GM18498 (cell line): ENCODE measurements at regions not wholly inside any gene's neighbourhood (a gene's known extent, or its start where the extent isn't known, plus 50 kb on each side); places are given as distances from the start of the nearest gene placed in this dataset.
"Not testable (repeated sequence)": the region's sequence is repeated elsewhere in the genome, so short reads cannot be mapped to it uniquely, and the experiment has no call there.

Experiments used
- ATAC-seq: cut with Tn5 transposase; IDR thresholded peaks from one replicate; pipeline ENCODE4 v1.9.1; 2021; ENCODE audit warnings: mild to moderate bottlenecking, moderate library complexity; ENCODE audit not compliant: unreplicated experiment

DNA sequence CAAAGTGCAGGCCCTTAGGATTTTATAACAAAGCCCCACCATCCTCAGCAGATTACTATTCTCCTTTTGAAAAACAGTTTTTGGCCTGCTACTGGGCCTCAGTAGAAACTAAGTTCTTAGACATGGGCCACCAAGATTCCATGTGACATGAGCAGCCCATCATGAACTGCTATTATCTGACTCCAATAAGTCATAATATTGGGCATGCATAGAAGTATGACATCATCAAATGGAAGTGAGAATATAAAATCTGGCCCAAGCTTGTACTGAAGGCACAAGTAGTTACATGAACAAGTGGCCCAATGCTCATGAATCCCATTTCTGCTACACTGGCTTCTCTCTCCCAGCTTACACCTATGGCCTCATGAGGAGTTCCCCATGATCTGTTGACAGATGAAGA lies 404.8 kb downstream of the EPHA5 start:
- ATAC-seq: no peak

- ATAC-seq: no peak
These were observed 411.0 kb downstream of the EPHA5 start for GRCh38 chr4:65259296-65259695.

- no peak for ATAC-seq
These were observed 419.4 kb downstream of the EPHA5 start for GRCh38 chr4:65250916-65251315.

- ATAC-seq: no peak
These were observed 421.2 kb downstream of the EPHA5 start for GRCh38 chr4:65249111-65249510.

- ATAC-seq: no peak
These were observed 428.0 kb downstream of the EPHA5 start for GRCh38 chr4:65242156-65242846.

- ATAC-seq: no peak
These were observed 428.9 kb downstream of the EPHA5 start for GRCh38 chr4:65241257-65241997.

DNA sequence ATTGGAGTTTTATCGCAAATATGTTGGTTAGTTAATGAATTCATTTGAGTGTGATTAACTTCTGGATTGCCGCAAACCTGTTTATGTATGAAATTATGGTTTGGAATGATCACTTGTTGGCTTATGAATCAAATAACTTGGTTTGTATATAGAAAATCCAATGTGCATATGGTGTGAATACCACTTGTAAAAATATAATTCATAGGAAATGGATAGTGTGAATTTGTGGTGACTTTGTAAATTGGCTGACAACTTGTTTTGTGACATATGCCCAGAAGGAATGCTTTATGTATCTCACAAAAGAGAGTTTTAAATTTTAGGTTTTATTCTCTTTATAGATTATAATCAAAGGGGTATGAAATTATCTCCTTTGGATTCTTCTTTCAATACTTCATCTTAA lies 436.2 kb downstream of the EPHA5 start:
- ATAC-seq: no peak

GRCh38 chr4:65227628-65228027 lies 442.7 kb downstream of the EPHA5 start:
- no peak for ATAC-seq

DNA sequence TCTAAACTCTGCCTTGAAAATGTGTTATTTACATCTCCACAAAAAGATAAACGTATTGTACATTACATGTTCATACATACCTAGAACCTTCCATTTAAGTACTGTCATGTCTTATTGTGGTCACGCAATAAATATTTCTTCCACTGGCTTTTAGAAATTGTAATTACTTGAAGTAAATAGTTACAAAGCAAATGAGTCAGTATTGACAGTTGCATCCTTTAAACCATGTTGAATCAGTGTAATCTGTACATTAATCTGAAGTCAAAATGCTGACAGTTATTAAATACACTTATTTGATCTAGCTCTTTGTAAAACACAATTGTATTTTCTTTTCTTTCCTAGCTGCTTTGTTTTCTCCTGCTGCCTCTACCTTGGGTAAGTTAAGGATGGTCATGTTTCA lies 446.7 kb downstream of the EPHA5 start:
- ATAC-seq: no peak

GRCh38 chr4:65223074-65223473 lies 447.2 kb downstream of the EPHA5 start:
- not testable (repeated sequence) for ATAC-seq

DNA sequence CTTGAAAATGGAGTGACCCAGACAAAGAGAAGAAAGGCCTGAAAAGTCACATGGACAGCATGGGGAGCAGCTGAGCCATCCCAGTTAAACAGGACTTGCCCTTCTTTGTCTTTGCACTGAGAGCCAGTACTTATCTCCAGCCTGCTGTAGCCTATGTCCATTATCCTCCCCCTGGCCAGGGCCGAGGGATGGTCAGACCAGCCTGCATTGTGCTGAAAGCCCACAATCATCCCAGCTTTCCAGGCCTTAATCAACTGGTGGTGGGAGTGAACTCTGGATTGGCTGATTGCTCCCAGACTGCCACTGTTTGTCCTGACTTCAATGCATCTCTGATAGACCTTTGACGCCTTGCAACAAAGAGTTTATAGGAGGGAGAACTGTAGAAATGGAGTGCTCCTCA lies 453.1 kb downstream of the EPHA5 start:
- no peak for ATAC-seq

GRCh38 chr4:65202853-65203236 lies 467.4 kb downstream of the EPHA5 start:
- ATAC-seq: no peak

- ATAC-seq: no peak
These were observed 468.0 kb downstream of the EPHA5 start for GRCh38 chr4:65202165-65202852.

DNA sequence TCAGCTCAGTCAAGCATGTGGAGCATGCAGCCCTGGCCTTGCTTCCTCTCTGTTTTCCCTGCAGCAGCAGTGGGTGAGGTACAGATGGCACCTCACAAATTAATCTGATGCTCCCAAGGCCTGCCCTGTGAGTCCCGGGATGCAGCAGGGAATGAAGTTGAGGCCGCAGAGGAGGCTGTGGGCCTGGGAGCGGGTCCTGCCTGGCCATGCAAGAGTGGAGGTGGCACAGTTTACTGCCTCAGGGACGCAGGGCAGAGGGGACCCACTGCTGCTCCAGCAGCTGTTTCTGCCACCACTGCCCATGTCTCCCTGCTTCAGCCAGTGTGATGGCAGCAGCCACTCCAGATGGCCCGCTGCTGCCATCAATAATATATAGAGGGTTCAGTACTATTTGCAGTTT lies 474.6 kb downstream of the EPHA5 start:
- no peak for ATAC-seq

GRCh38 chr4:65195002-65195401 lies 475.3 kb downstream of the EPHA5 start:
- ATAC-seq: no peak

GRCh38 chr4:65193985-65194384 lies 476.3 kb downstream of the EPHA5 start:
- no peak for ATAC-seq

GRCh38 chr4:65190780-65191179 lies 479.5 kb downstream of the EPHA5 start:
- no peak for ATAC-seq

- ATAC-seq: no peak
These were observed 494.7 kb downstream of the EPHA5 start for GRCh38 chr4:65175585-65175984.

GRCh38 chr4:65170768-65171514 lies 499.3 kb downstream of the EPHA5 start:
- ATAC-seq: no peak

DNA sequence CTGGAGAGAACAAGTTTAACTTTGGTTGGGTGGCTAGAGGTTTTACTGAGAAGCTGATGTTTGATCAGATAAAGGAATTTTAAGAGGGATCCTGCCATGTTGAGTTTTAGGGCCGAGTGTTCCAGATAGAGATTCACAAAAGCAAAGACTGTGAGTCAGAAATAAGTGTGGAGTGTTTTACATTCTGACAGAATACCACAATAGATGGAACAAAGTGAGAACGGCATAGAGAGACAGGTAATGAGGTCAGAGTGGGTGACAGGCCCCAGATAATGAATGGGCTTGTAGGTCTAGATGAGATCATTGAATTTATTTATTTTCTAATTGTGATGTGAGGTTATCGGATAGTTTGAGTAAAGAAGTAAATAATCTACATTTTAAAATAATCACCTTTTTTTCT lies 502.6 kb downstream of the EPHA5 start:
- ATAC-seq: no peak

DNA sequence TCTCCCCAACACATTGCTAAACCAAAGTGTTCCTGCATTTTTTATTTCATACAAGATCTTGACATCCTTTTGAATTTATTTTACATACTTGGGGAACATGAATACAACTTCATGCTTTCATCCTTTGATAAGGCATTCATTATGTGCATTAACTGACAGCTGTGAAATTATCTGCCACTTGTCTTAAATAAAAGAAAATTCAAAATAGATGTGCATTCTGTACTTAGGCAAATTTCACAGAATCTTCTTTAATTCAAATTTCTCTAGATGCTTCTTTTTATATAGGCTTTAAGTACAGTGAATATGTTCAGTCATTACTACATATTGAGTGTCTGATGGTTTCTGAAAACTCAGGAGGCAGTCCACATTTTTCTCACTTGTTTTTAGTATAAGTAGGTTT lies 518.1 kb downstream of the EPHA5 start:
- ATAC-seq: no peak
